Mammary epithelial cell (primary cell): ENCODE measurements at regions not wholly inside any gene's neighbourhood (a gene's known extent, or its start where the extent isn't known, plus 50 kb on each side); places are given as distances from the start of the nearest gene placed in this dataset.

ENCODE experiments used
- CTCF ChIP-seq, 2 donors: IDR thresholded peaks in 1 of 2; conservative IDR thresholded peaks in 1 of 2; 2 replicates each; pipeline ENCODE4 v1.5.1; 2011 to 2012; ENCODE audit warnings: inconsistent platforms in 2 of 2, low read length in 2 of 2, mild to moderate bottlenecking in 2 of 2, control low read depth in 1 of 2, low read depth in 1 of 2; ENCODE audit not compliant: insufficient read depth in 1 of 2; ENCODE audit errors: extremely low read depth in 1 of 2
- EZH2 ChIP-seq: IDR thresholded peaks from 2 replicates; pipeline ENCODE4 v1.6.1; 2012; ENCODE audit warnings: low read length, inconsistent platforms, borderline replicate concordance

- TF ChIP-seq EZH2 (no peak), CTCF (conservative IDR thresholded peaks at IDR 0.05 in 1 of 2, IDR thresholded peaks at IDR 0.05 in 1 of 2; ENCODE audit: extremely low read depth in 1 of 2, insufficient read depth in 1 of 2, low read depth in 1 of 2, low read length in 2 of 2) (no peak)
Measured at GRCh38 chr1:174080819-174081218, 58.7 kb upstream of the RC3H1 start.
